ENCODE measurements at regions not wholly inside any gene's neighbourhood (a gene's known extent, or its start where the extent isn't known, plus 50 kb on each side); places are given as distances from the start of the nearest gene placed in this dataset.

- no peaks in the 10 kb centered on the region for H3K36me3 ChIP-seq (ENCODE audit: control insufficient read depth in 2 of 2, extremely low read depth in 1 of 2, insufficient read depth in 2 of 2, low read length in 2 of 2)
- H3K9ac ChIP-seq (replicated peaks; ENCODE audit: extremely low read depth, insufficient read depth, low read length), result no peak overlapping the region
- H3K4me1 ChIP-seq (ENCODE audit: control insufficient read depth, extremely low read depth, insufficient read depth, low read length), result no peaks in the 10 kb centered on the region
- CTCF ChIA-PET, result no interaction called here
- no peak overlapping the region for H3K4me3 ChIP-seq (replicated peaks in 1 of 3; ENCODE audit: insufficient read depth in 1 of 3, low read depth in 1 of 3, low read length in 3 of 3)
- intact Hi-C loops (cut with micrococcal nuclease) (no loop called here), dilution Hi-C loops (cut with MboI; ENCODE audit: extremely low pct_ligation_motif_present, low sequenced_read_pairs) (no loop called here)
- peaks cover 5% of the 10 kb centered on the region for H3K9me3 ChIP-seq (replicated peaks; ENCODE audit: control insufficient read depth, insufficient read depth, low read length)
- no peaks in the 10 kb centered on the region for H3K9me1 ChIP-seq (replicated peaks; ENCODE audit: control insufficient read depth, extremely low read depth, insufficient read depth, low read length)
- H4K20me1 ChIP-seq (replicated peaks; ENCODE audit: control insufficient read depth, extremely low read depth, insufficient read depth, low read length), result no peaks in the 10 kb centered on the region
- no peaks in the 10 kb centered on the region for H3K27me3 ChIP-seq (ENCODE audit: control insufficient read depth in 2 of 2, insufficient read depth in 2 of 2, low read length in 2 of 2)
- H3K27ac ChIP-seq (ENCODE audit: insufficient read depth, low read depth, low read length), result no peak overlapping the region
- BruUV-seq (replicated peaks), result no TSS peak
- no peak overlapping the region for H3K4me2 ChIP-seq (ENCODE audit: insufficient read depth, low read length)
- no peaks in the 10 kb centered on the region for H3K79me2 ChIP-seq (ENCODE audit: control insufficient read depth, insufficient read depth, low read length)
- DNase-seq (ENCODE audit: low read depth, low spot score) (no peak), FAIRE-seq (no peak)
- POLR2A ChIA-PET, result no interaction called here
- H2AFZ ChIP-seq (ENCODE audit: low read depth, low read length), result no peak overlapping the region
- TF ChIP-seq JUN (IDR thresholded peaks at IDR 0.05; ENCODE audit: borderline replicate concordance, insufficient read depth, insufficient read length, low read depth) (no peak), POLR2A (IDR thresholded peaks at IDR 0.05; ENCODE audit: low read depth, low read length) (no peak)
Observed at GRCh38 chr13:53417601-53418000, 389.0 kb downstream of the OLFM4 start.

GRCh38 chr13:53422415-53422814 lies 393.8 kb downstream of the OLFM4 start:
- no peaks in the 10 kb centered on the region for H3K27me3 ChIP-seq (ENCODE audit: control insufficient read depth in 2 of 2, insufficient read depth in 2 of 2, low read length in 2 of 2)
- H3K9me3 ChIP-seq (replicated peaks; ENCODE audit: control insufficient read depth, insufficient read depth, low read length), result peaks cover 5% of the 10 kb centered on the region
- ChIA-PET CTCF (no interaction called here), POLR2A (no interaction called here)
- H3K27ac ChIP-seq (ENCODE audit: insufficient read depth, low read depth, low read length), result no peak overlapping the region
- dilution Hi-C loops (cut with MboI; ENCODE audit: extremely low pct_ligation_motif_present, low sequenced_read_pairs), result no loop called here
- intact Hi-C loops (cut with micrococcal nuclease), result no loop called here
- no peaks in the 10 kb centered on the region for H3K79me2 ChIP-seq (ENCODE audit: control insufficient read depth, insufficient read depth, low read length)
- H3K4me1 ChIP-seq (ENCODE audit: control insufficient read depth, extremely low read depth, insufficient read depth, low read length), result no peaks in the 10 kb centered on the region
- H2AFZ ChIP-seq (ENCODE audit: low read depth, low read length), result no peak overlapping the region
- no peak for FAIRE-seq
- no peak overlapping the region for H3K4me2 ChIP-seq (ENCODE audit: insufficient read depth, low read length)
- H3K9ac ChIP-seq (replicated peaks; ENCODE audit: extremely low read depth, insufficient read depth, low read length), result no peak overlapping the region
- DNase-seq (ENCODE audit: low read depth, low spot score), result no peak
- H3K9me1 ChIP-seq (replicated peaks; ENCODE audit: control insufficient read depth, extremely low read depth, insufficient read depth, low read length), result no peaks in the 10 kb centered on the region
- no TSS peak for BruUV-seq (replicated peaks)
- no peak overlapping the region for H3K4me3 ChIP-seq (replicated peaks in 1 of 3; ENCODE audit: insufficient read depth in 1 of 3, low read depth in 1 of 3, low read length in 3 of 3)
- H4K20me1 ChIP-seq (replicated peaks; ENCODE audit: control insufficient read depth, extremely low read depth, insufficient read depth, low read length), result no peaks in the 10 kb centered on the region
- H3K36me3 ChIP-seq (ENCODE audit: control insufficient read depth in 2 of 2, extremely low read depth in 1 of 2, insufficient read depth in 2 of 2, low read length in 2 of 2), result no peaks in the 10 kb centered on the region
- no peak for TF ChIP-seq EZH2 (IDR thresholded peaks at IDR 0.05; ENCODE audit: borderline replicate concordance, low read depth, low read length, severe bottlenecking)
